ENCODE measurements at regions not wholly inside any gene's neighbourhood (a gene's known extent, or its start where the extent isn't known, plus 50 kb on each side); places are given as distances from the start of the nearest gene placed in this dataset.

GRCh38 chr16:73286346-73287267, 238.7 kb upstream of the ZFHX3 start:
- DNase-seq = no peak

- no peak for DNase-seq
These were observed 237.7 kb upstream of the ZFHX3 start for GRCh38 chr16:73285436-73286201.

GRCh38 chr16:73280388-73280787, 232.5 kb upstream of the ZFHX3 start:
- DNase-seq = no peak

GRCh38 chr16:73279451-73279850, 231.5 kb upstream of the ZFHX3 start:
- no peak for DNase-seq

GRCh38 chr16:73277071-73277470, 229.1 kb upstream of the ZFHX3 start:
- DNase-seq = no peak

GRCh38 chr16:73275448-73275847, 227.5 kb upstream of the ZFHX3 start:
- no peak for DNase-seq

- DNase-seq = no peak
These were observed 227.1 kb upstream of the ZFHX3 start for GRCh38 chr16:73275024-73275423.

GRCh38 chr16:73274140-73274539, 226.2 kb upstream of the ZFHX3 start:
- no peak for DNase-seq

- peak; percentile 89 for DNase-seq
These were observed 220.6 kb upstream of the ZFHX3 start for GRCh38 chr16:73268366-73268993.

GRCh38 chr16:73265935-73266334, 218.0 kb upstream of the ZFHX3 start:
- DNase-seq = no peak

- no peak for DNase-seq
These were observed 217.4 kb upstream of the ZFHX3 start for GRCh38 chr16:73265124-73265837.

GRCh38 chr16:73262931-73263330, 215.0 kb upstream of the ZFHX3 start:
- DNase-seq = no peak

- DNase-seq = peak; percentile 3
These were observed 207.1 kb upstream of the ZFHX3 start for GRCh38 chr16:73255031-73255430.

GRCh38 chr16:73253922-73254480, 206.1 kb upstream of the ZFHX3 start:
- DNase-seq = no peak

- no peak for DNase-seq
These were observed 204.5 kb upstream of the ZFHX3 start for GRCh38 chr16:73252446-73252845.

GRCh38 chr16:73251608-73252007, 203.7 kb upstream of the ZFHX3 start:
- no peak for DNase-seq

GRCh38 chr16:73248316-73248715, 200.4 kb upstream of the ZFHX3 start:
- no peak for DNase-seq

- DNase-seq = no peak
These were observed 193.0 kb upstream of the ZFHX3 start for GRCh38 chr16:73240920-73241319.

GRCh38 chr16:73237601-73238000, 189.7 kb upstream of the ZFHX3 start:
- DNase-seq = no peak

- DNase-seq = no peak
These were observed 186.6 kb upstream of the ZFHX3 start for GRCh38 chr16:73234496-73234895.

- DNase-seq = no peak
These were observed 186.0 kb upstream of the ZFHX3 start for GRCh38 chr16:73233846-73234424.

GRCh38 chr16:73233329-73233765, 185.4 kb upstream of the ZFHX3 start:
- DNase-seq = no peak

Measured in NCI-H69 (cell line).